ENCODE measurements at regions not wholly inside any gene's neighbourhood (a gene's known extent, or its start where the extent isn't known, plus 50 kb on each side); places are given as distances from the start of the nearest gene placed in this dataset.

DNA sequence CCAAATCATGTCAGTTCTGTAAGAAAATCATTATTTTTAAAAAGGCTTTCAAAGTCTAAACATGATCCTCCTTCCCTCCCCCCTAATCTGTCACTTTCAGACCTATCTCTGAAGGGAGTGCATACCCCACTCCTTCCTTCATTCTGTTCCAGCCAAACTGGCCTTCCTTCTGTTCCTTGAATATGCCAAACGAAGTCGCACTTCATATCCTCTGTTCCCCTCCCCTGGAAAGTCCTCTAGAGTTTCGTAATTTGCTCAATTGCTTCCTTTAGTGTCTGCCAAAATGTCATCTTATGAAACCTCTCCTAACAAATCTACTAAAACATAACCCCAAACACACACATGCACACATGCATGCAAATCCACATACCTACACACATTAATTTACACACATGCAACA, 69.5 kb upstream of the TUSC7 start:
- DNase-seq (ENCODE audit: low read depth), result no peak

DNA sequence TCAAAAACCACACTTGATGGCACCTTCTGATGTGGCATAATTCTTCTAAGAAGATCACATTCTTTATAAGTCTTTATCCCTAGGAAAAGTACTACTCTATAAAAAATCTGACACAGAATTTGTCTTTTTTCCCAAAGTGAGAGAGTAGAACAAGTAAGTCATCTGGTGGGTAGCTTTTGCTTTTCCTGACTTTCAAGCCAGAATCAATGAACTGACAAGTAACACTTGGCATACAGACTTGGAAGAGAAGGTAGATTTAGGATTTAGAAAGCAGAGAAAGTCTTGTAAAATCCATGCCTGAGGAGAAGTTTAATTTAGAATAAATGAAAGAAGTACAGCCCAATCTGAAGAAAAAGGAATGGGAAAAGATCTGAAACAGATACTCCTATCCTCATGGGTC, 66.6 kb upstream of the TUSC7 start:
- no peak for DNase-seq (ENCODE audit: low read depth)

DNA sequence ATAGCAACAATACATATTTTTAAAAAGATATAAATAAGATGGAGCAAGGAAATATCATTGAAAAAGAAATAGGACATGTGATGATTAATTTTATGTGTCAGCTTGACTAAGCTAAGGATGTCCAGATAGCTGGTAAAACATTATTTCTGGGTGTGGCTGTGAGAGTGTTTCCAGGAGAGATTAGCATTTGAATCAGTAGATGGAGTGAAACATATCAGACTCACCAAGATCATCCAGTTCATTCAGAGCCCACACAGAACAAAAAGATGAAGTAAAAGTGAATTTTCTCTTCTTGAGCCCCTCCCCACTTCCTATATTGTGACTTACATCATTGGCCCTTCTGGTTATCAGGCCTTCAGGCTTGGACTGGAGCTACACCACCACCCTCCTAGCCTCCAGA, 61.6 kb upstream of the TUSC7 start:
- DNase-seq (ENCODE audit: low read depth), result no peak
